HG02981 (cell line): ENCODE measurements at regions not wholly inside any gene's neighbourhood (a gene's known extent, or its start where the extent isn't known, plus 50 kb on each side); places are given as distances from the start of the nearest gene placed in this dataset.
A peak's percentile ranks its signal among the peaks of the same experiment; 100 is the strongest.

Source experiments
- ATAC-seq: cut with Tn5 transposase; IDR thresholded peaks from one replicate; pipeline ENCODE4 v1.9.1; 2021; ENCODE audit warnings: mild to moderate bottlenecking, moderate library complexity; ENCODE audit not compliant: unreplicated experiment

GRCh38 chr2:6326958-6327357 is 538.7 kb downstream of the CMPK2 start:
- ATAC-seq = no peak

GRCh38 chr2:6336752-6337471 is 528.8 kb downstream of the CMPK2 start:
- ATAC-seq = no peak

DNA sequence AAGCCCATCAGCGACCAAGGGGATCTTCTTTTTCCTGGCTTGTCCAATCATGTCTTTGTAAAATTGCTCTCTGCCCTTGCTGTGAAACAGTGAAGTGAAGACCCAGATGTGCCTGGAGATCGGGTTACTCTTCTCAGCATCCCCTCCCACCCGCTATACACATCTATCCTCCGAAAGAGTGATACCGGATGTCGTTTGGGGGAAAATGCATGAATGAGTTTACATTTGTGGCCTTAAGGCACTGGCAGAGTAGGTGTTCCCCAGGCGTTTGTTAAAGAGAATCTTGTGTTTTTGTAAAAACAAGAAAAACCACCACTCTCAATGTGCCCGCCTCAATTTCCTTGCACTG is 528.3 kb downstream of the CMPK2 start:
- no peak for ATAC-seq

DNA sequence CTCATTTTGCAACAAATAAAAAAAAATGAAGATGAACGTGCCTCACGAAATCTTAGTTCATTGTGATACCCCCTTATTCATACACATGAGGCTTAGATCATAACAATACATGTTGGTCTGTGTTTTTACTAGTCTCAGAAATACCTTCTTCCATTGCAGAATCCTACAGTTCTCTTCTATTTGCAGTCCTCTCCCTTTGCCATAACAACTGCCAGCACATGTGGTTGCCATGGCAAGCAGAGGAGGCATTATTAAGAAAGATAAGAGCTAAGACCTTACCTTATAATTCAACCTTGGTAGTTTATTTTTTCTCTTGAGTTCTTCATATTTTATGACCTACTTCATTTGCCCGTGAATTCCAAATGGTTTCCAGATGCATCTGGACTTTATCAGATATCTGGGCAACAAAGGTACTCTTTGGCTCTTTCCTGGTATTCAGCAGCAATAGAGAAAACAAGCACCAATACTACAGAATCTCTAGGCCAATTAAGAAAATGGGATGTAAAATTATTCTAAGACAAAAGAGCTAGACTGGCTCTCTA is 524.0 kb downstream of the CMPK2 start:
- ATAC-seq = no peak

- no peak for ATAC-seq
These were observed 523.3 kb downstream of the CMPK2 start for GRCh38 chr2:6342273-6342920.

DNA sequence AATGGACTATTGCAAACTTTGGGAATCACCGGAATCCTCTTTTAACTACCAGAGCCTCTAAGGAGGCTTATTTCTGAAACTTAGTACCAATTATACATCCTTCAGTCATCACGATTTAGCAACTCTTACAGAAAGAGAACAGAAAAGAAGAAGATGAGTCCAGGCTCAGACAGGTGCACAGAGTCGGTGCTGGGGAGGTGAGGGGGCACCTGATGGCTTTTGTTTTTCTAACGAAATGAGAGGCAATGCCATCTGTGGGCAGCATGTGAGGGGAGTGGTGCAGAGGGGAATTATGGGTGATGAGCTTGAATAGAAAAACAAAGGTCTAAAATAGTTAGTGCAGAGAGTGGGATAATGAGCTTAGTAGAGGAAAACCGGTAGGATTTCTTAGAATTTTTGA is 522.6 kb downstream of the CMPK2 start:
- ATAC-seq = no peak

DNA sequence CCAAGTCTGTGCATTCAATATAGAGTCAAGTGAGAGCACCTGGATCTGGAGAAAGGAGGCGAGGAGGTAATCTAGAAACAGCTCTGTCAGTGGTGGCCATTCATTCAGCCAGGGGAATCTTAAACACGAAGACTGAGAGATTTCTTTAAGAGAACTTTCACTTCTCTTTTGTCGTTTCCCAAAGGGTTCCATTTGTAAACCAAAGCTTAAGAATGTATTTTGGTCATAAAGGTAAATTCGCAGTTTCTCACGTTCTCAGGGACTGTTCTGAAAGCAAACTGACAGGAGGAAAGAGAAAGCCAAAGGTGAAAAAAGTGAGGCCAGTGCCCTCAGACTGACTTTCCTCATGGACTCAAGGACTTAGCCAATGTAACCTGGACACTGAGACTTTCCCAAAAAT is 513.5 kb downstream of the CMPK2 start:
- peak; percentile 90 for ATAC-seq

DNA sequence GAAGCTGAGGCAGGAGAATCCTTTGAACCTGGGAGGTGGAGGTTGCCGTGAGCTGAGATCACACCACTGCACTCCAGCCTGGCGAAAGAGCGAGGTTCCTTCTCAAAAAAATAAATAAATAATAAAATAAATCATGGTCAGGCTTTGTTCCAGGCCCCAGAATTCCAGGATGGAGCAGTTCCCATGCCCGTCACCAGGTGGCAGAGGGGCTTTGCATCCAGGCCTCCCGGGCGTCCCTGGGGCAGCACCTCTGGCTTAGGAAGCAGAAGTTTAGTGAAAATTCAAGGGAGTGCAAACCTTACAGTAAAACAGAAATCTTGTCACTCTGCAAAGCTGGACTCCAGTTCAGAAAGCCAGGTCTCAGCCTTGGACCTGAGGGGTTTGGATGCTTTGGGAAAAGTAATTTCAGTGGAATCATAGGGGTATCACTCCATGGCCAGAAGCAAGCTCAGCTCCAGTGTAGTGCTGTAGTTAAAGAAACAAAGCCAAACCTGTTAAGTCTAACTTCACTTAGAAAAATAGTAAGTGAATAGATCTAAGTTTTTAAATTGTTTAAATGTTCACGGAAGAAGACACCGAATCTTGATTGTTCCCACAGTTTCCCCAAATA is 512.7 kb downstream of the CMPK2 start:
- ATAC-seq = no peak

GRCh38 chr2:6353669-6354068 is 512.0 kb downstream of the CMPK2 start:
- ATAC-seq = peak; percentile 46

DNA sequence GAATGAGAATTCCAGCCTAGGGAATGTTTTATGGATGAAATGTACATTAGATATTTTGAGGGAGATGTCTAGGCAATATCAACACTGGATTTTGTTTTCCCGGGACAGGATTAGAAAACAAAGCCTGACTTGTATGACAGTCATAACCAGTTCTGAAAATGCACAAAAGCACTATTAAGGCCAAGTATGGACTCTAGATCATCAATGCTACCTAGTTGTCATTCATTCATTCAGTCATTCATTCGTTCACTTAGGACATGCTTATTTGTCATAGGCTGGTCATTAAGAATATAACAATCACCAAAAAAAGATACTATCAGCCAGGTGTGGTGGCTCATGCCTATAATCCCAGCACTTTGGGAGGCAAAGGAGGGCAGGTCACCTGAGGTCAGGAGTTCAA is 511.2 kb downstream of the CMPK2 start:
- ATAC-seq = no peak

GRCh38 chr2:6355886-6356761 is 509.6 kb downstream of the CMPK2 start:
- no peak for ATAC-seq

DNA sequence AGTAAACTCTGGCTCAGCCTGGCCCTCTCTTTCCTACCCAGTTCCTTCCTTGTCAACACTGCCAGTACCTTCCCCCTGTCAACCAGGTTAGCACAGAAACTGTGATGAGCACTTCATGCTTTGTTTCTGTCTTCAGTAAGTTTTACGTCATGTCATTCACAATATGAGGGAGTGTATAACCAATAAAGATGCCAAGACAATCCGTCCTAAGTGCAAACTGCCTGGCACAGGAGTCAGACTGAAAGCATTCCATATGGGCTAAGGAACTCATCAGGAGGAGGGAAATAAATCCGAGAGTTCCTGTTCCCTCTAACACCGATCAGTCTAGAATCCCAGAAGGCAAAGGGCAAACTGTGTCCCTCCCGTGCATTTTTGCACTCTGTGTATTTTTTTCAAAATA is 507.2 kb downstream of the CMPK2 start:
- ATAC-seq = no peak

DNA sequence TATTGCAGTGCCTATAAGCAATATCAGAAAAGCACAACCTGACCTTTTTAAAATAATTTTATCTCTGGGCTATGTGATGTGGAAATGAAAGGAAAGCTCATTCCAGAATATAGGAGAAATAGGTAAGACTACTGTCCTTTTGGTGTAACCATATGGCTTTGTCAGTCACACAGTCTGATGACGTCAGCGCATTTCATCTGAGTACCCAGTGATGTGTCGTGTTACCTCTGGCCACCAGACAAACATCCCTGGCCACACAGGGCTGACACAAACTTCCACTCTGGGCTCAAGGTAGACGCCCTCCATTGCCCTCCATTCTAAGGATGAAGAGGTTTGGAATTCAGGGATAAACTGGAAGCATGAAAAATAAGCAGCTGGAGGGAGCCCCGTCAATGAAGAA is 506.7 kb downstream of the CMPK2 start:
- no peak for ATAC-seq

GRCh38 chr2:6359964-6360363 is 505.7 kb downstream of the CMPK2 start:
- ATAC-seq = no peak

DNA sequence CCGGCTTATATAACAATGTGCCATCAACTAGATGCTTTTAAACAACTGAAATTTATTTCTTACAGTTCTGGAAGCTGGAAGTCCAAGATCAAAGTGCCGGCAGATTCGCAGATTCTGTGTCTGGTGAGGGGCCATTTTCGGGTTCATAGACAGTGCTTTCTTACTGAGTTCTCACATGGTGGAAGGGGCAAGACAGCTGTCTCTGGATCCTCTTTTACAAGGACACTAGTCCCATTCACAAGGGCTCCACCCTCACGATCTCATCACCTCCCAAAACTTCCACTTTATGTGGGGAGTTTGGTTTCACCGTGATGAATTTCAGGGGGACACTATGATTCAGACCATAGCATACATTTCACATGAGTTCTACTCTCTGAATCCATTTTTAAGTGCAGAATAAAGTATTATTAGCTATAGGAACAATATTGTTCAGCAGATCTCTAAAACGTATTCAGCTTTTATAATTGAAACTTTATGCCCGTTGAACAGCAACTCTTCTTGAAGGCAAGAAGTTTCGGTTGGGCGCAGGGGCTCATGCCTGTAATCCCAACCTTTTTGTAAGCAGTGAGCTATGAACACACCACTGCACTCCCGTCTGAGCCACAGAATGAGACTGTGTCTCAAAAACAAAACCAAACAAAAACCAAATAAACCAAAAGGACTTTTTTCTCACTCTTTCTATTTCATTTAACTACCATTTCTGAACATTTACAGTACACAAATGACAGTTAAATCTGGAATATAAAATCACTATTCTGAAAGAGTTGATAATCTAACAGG is 502.8 kb downstream of the CMPK2 start:
- ATAC-seq = no peak

DNA sequence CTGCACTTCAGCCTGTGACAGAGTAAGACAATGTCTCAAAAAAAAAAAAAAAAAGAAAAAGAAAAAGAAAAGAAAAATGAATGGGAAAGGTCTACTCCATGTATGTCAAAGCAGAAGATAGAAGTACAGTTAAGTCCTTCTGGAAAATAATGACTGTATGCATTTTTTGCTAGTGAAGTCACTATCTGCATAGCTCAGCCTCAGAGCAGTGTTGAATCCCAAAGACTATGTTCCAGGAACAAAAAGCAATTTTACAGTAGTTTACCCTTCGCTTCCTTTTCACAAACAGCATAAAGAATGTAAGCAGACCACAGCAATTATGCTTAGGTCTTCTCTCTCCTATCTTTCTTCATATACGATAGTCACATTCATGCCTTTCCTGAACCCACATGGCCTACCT is 497.4 kb downstream of the CMPK2 start:
- ATAC-seq = no peak

DNA sequence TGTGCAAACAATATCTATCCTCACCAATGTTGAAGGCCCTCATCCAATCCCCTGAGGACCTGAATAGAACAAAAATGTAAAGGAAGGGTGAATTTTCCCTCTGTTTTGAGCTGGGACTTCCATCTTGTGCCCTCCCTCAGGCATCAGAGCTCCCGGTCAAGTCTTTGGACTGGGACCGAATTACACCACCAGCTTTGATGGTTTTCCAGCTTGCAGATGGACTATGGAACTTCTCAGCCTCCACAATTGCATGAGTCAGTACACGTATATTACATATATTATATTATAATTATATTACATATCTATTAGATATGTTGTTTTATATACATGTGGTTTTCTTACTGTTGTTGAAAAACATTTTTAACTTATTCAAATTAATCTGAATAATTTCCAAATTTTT is 496.4 kb downstream of the CMPK2 start:
- no peak for ATAC-seq

DNA sequence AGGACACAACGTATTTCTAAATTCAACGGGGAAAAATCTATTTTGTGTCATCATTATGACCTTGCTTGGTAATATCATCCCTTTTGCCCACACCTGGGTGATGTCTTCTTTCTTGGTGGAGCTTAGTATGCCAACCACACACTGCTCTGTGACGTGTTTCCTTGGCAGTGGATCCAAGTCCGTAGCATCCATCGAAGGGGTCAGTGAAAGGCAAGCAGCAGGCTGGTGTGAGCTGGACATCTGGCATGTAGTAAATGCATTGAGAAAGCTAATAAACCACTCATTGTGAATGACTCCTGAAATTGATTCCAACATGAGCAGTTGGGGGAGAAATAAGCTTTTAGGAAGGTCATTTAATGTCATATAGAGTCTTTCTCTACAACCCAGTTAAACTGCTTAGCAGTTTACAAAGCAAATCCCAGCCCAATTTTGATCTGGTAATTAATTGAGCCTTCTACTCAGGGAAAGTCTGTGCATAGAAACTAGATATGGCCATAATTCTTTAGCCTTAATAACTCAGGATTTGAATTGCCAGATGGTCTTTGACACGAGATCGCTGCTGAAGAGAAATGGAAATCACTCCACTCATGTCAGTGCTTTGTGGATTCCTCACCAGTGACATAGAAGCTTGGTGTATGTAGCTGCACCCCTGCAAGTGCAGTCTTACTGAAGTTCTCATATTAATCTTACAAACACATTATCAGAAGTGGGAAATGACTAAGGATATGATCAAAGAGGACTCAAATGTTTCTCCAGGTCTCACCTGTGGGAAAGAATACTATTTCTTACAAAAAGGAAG is 494.8 kb downstream of the CMPK2 start:
- no peak for ATAC-seq

DNA sequence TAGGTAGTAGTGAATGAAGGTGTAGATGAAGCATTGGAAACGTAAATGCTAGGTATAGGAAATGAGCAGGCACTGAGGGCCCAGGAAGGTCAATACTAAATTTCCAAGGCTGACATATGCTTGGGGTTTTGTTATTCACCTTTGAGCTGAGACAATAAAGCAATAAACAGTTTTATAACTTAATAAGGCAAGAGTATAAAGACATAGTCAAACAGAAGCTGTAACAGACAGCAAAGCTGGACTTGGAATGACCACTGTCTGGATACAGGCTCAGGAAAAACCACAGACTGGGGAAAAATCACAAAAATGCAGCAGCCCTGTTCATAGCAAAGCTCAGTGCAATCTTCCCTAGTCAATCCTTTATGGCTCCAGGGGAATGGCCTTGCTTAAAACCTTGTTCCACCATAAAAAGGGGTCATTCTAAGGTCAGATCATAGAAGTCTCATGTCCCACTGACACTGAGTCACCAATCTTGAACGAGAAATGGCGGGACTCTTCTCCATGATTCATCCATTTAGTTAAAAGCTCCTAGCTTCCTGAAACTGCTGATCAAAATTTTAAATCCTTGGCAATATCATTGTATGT is 493.3 kb downstream of the CMPK2 start:
- ATAC-seq = no peak
